Ovary (tissue), 7 donors: ENCODE measurements at regions not wholly inside any gene's neighbourhood (a gene's known extent, or its start where the extent isn't known, plus 50 kb on each side); places are given as distances from the start of the nearest gene placed in this dataset.

Experiments used
- DNase-seq, 5 donors: peaks; one replicate each; pipeline ENCODE4 v3.0.0-alpha.2; 2019 to 2020
- H3K27ac ChIP-seq, 2 donors: fragments of 200-600 bp; one replicate each; pipeline versions ENCODE4 v1.5.1 to v1.8.0; 2019 to 2022
- H3K27me3 ChIP-seq: fragments of 200-600 bp; one replicate; pipeline ENCODE4 v1.8.0; 2022
- H3K36me3 ChIP-seq: fragments of 200-600 bp; sonication (generic); one replicate; pipeline ENCODE4 v1.5.1; 2019
- H3K4me1 ChIP-seq: one replicate; pipeline ENCODE4 v1.8.1; 2013; ENCODE audit warnings: mild to moderate bottlenecking, moderate library complexity; ENCODE audit not compliant: insufficient read depth
- H3K4me3 ChIP-seq: fragments of 200-600 bp; sonication (generic); one replicate; pipeline ENCODE4 v1.5.1; 2017
- H3K9me3 ChIP-seq, 2 donors: fragments of 200-600 bp in 1 of 2; sonication (generic) in 1 of 2; one replicate each; pipeline versions ENCODE4 v1.5.1 to v1.8.1; 2013 to 2019; ENCODE audit warnings: mild to moderate bottlenecking in 1 of 2, moderate library complexity in 1 of 2
- EP300 ChIP-seq: sonication (generic); formaldehyde crosslinking; IDR thresholded peaks from one replicate; pipeline ENCODE4 v1.6.1; 2017; ENCODE audit warnings: antibody characterized with exemption
- POLR2A ChIP-seq: fragments of 450-650 bp; IDR thresholded peaks from one replicate; pipeline ENCODE4 v1.6.1; 2017; ENCODE audit warnings: antibody characterized with exemption, mild to moderate bottlenecking, moderate library complexity
- WGBS, 3 donors: extraction: QIAGEN DNeasy Blood & Tissue Kit in 1 of 3; methylation state at CpG; one replicate each; pipeline versions ENCODE4 v1.1.5 to v1.1.7; 2013 to 2017; 5-methylcytosine and 5-hydroxymethylcytosine counted together
- intact Hi-C, 4 donors: fragments of 100-400 bp; cut with DNase I; formaldehyde crosslinking; loops; one replicate each; pipeline versions ENCODE4 v1.11.0 to v1.15.1; 2022 to 2023
- TF ChIP-seq, protein P1 (sequence below), 3 donors: fragments of 450-650 bp in 2 of 3; fragments of 200-600 bp in 1 of 3; IDR thresholded peaks; one replicate each; pipeline versions ENCODE4 v1.5.1 to v1.8.0; 2016 to 2022; ENCODE audit warnings: antibody characterized with exemption in 3 of 3, mild to moderate bottlenecking in 1 of 3
- donor health status: DM: no; HTN: no; CAD: no; lungs with moderate emphysema.
- donor health status: DM: no; HTN: no; CAD: no.
- donor health status: Bipolar disorder and iron deficiency.
- donor health status: DM: no; HTN: no; CAD: no.
- donor health status: DM: yes; HTN: yes; CAD: no.

DNA sequence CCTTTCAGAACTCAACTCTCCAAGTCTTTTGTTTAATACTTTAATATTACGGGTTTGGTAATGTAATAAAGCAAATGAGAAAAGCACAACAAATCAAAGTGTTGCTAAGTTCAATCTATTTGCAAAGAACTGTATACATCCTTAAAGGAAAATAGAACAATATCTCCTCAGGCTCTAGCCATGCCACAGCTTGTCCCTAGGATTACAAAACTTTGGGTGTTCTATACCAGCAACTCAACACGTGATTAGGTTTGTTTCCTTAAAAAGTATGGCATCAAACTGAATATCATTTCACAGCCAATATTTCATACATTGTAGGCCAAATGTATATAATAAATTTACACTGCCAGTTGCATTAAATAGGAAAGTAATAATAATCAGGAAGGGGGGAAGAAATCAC lies 418.6 kb upstream of the MDFIC2 start:
- Histone ChIP-seq H3K27me3 (no peaks in the 10 kb centered on the region), H3K27ac (no peak overlapping the region), H3K9me3 (no peaks in the 10 kb centered on the region), H3K4me1 (no peaks in the 10 kb centered on the region), H3K4me3 (no peak overlapping the region), H3K36me3 (no peaks in the 10 kb centered on the region)
- 94 to 96% (median 95%) methylated on average over 2 of the region's 2 CpGs for WGBS, 3 donors
- DNase-seq = no peak
- intact Hi-C loops = no loop called here
- TF ChIP-seq POLR2A (no peak), EP300 (no peak)
- TF ChIP-seq, protein P1, sequence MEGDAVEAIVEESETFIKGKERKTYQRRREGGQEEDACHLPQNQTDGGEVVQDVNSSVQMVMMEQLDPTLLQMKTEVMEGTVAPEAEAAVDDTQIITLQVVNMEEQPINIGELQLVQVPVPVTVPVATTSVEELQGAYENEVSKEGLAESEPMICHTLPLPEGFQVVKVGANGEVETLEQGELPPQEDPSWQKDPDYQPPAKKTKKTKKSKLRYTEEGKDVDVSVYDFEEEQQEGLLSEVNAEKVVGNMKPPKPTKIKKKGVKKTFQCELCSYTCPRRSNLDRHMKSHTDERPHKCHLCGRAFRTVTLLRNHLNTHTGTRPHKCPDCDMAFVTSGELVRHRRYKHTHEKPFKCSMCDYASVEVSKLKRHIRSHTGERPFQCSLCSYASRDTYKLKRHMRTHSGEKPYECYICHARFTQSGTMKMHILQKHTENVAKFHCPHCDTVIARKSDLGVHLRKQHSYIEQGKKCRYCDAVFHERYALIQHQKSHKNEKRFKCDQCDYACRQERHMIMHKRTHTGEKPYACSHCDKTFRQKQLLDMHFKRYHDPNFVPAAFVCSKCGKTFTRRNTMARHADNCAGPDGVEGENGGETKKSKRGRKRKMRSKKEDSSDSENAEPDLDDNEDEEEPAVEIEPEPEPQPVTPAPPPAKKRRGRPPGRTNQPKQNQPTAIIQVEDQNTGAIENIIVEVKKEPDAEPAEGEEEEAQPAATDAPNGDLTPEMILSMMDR (IDR thresholded peaks at IDR 0.05) = no peak

DNA sequence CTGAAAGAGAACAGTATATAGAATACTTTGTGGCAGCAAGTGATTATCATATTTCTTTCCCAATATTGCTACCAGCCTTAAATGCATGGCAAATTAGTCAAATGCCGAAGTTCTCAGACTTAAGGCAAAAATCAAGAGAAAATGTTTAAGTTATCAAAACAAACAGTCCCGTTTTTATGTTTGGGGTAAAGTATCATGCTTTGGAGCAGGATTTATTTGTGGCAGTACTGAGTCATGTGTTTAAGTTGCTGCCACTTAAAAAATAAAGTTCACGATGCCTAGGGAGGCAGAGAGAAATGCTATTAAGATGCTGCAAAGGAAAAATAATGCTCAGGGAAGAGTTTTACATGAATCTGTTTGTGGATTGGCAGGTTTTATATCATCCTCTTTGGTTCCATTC lies 417.4 kb upstream of the MDFIC2 start:
- TF ChIP-seq EP300 (no peak), POLR2A (no peak)
- TF ChIP-seq, protein P1 (IDR thresholded peaks at IDR 0.05) = no peak
- Histone ChIP-seq H3K36me3 (no peaks in the 10 kb centered on the region), H3K4me3 (no peak overlapping the region), H3K27ac (no peak overlapping the region), H3K4me1 (no peaks in the 10 kb centered on the region), H3K9me3 (no peaks in the 10 kb centered on the region), H3K27me3 (no peaks in the 10 kb centered on the region)
- intact Hi-C loops = no loop called here
- 67 to 77% (median 76%) methylated on average over 3 of the region's 3 CpGs for WGBS, 3 donors
- DNase-seq = no peak

DNA sequence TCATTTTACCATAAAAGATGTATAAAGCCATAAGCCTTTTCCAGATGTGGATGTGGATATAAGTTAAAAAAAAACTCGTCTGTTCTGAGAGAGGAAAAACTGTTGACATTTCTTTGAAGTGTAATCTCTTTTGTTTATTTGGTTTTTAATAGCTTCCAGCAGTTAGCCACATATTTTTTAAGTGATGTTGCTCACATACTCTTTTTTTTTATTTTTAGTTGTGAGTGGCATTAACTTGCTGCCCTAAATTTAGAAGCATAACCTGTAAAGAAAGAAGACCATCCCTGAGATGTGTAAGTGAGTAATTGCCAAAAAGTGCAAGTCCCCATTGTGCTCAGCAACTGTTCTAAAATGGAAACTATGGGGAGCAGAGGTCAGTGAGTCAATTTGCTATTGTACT lies 415.9 kb upstream of the MDFIC2 start:
- WGBS, 3 donors = 6 to 30% (median 22%) methylated on average over 1 of the region's 1 CpG
- Histone ChIP-seq H3K4me3 (no peak overlapping the region), H3K36me3 (no peaks in the 10 kb centered on the region), H3K27ac (no peak overlapping the region), H3K4me1 (no peaks in the 10 kb centered on the region), H3K9me3 (no peaks in the 10 kb centered on the region), H3K27me3 (no peaks in the 10 kb centered on the region)
- DNase-seq = no peak
- TF ChIP-seq POLR2A (no peak), EP300 (no peak)
- TF ChIP-seq, protein P1 (IDR thresholded peaks at IDR 0.05) = no peak
- intact Hi-C loops = no loop called here

DNA sequence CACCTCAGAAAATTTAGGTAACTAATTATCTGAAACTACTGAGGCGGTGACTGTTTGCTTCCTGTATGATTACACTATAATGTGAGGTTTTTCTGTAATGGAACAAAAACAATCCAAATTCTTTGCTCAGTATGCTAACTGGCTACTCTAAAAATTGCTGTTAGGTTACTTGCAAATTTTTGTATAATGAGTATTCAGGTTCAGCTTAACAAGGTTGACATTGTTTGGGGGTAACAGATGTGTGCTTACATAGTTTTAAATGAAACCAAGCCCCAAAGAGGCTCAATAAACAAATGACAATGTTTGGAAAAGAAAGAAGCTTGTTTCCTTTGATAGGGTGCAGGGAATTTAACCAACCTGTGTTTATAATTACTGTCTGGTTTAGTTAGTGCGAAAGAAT lies 414.5 kb upstream of the MDFIC2 start:
- no peak for TF ChIP-seq EP300
- TF ChIP-seq, protein P1 (IDR thresholded peaks at IDR 0.05) = no peak
- no peak for TF ChIP-seq POLR2A
- H3K4me3 ChIP-seq = no peak overlapping the region
- no peaks in the 10 kb centered on the region for H3K9me3 ChIP-seq
- H3K27me3 ChIP-seq = no peaks in the 10 kb centered on the region
- 33 to 61% (median 47%) methylated on average over 2 of the region's 2 CpGs for WGBS, 3 donors
- no peak overlapping the region for H3K27ac ChIP-seq
- no peaks in the 10 kb centered on the region for H3K4me1 ChIP-seq
- intact Hi-C loops = no loop called here
- no peaks in the 10 kb centered on the region for H3K36me3 ChIP-seq
- DNase-seq = no peak
